HG03108 (cell line): ENCODE measurements at regions not wholly inside any gene's neighbourhood (a gene's known extent, or its start where the extent isn't known, plus 50 kb on each side); places are given as distances from the start of the nearest gene placed in this dataset.

Source experiments
- ATAC-seq: cut with Tn5 transposase; IDR thresholded peaks from one replicate; pipeline ENCODE4 v1.9.1; 2021; ENCODE audit warnings: moderate library complexity; ENCODE audit not compliant: unreplicated experiment

DNA sequence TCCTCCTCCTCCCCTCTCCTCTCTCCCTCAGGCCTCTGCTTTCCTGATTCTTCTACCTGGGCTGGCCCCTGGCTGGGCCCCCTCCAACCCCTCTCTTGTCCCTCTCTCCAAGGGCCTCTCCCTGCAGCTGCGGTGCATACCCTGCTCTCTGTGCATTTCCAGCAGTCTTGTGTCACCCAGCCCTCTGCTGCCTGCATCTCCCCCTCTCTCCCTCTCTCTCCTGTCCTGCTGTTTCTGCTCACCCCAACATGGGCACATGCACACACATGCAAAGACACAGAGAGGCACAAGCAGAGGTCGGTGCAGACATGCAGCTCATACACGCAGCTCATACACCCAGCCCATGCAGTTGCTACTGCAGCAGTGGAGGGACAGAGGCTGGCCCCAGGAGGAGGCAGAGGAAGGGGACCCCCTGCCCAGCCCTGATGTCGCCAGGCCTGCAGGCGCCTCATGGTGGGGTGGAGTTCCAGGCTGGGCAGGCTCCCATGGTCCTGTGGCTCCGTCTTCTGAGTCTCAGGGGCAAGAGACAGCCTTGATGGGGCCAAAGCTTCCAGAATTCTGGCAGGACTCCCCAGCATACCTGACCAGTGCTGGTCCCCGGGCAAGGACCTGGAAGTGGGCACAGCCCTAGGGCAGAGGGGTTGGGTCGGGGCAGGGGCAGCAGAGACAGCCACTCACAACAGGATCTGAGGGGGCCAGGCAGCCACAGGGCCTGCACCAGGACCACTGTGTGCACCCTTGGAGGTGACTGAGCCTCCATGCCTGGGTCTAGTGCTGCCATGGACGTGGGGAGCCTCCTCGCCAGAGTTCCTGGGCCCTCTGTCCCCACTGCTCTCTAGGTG is 216.9 kb downstream of the C9orf50 start:
- no peak for ATAC-seq

DNA sequence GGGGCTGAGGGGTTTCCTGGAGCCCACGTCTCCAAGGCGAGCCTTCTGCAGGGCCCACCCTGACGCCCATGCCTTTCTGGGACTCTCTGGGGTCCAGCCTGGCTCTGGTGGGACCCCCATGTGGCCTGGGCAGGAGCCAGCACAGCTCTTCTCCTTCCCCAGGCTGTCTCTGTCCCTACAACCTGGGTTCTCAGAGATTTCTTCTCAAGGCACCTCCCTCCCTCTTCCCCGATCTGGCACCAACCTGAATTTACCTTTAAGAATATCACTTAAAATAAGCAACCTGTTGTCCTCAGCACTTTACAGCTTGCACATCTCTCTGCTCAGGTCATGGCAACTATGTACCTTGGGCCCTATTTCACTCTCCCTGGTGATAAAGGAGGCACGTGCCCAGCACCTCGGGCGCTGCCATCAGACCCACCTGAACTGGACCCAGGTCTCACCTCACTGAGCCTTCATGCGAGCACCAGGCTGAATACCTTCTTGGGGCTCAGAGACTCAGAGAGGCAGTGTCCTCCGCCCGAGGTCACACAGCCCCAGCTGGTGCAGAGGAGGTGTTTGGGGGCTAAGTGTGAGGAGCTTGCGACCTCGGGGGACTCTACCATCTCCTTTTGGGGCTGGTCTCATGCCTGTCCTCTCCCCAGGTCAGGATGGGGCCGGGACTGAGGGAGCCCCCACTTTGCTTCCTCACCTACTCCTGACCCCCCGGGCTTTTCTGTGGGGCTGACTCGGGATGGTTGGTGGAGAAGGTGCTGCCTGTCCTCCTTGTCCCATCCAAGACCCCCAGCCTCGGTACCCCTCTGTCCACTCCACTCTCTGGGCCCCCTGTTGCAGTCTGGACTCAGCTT is 217.7 kb downstream of the C9orf50 start:
- ATAC-seq: no peak

DNA sequence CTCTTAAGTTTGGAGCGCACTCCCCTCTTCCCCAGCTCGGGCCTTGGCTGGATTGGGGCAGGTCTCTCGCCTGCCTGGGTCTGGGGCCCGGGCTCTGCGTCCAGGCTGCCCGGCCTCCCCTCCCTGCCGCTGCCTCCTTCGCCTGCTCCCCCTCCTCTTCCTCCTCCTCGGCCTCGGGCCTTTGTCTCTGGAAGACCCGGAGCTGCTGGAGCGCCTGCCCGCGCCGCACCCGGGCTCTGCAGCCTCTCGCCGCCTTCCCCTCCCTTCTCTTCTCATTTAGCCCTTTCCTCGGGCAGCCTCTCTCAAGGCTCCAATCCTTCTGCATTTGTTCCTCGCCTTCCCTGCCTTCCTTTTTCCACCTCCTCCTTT is 218.5 kb downstream of the C9orf50 start:
- no peak for ATAC-seq

DNA sequence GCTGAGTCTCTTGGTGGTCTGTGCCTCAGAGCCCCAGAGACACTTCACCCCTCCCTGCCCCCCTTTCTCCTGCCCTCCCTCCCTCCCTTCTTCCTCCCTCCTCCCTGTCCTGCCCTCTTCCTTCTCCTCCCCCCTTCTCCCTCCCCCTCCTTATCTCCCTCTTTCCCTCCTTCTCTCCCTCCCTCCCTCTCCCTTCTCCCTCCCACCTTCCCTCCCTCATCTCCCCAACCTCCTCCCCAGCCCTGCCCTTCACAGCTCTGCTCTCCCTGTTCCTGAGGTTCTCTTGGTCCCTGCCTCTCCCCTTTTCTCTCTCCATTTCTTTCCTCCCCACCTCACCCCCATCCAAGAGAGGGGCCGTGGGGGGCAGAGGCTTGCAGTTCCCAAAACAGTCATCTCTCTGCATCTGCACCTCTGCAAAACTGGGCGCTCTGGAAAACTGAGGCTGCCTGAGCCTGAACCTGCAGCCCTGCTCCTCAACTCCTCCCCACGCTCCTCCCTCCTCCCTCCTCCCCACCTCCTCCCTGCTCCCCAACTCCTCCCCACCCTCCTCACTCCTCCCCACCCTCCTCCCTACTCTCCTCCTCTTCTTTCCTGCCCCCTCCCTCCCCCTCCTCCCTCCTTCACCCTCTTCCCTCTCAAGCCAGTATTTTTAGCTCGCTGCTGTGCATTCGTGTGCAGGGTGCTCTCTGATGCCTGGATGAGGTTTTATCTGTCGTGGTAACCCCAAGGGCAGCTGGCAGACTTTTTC is 219.1 kb downstream of the C9orf50 start:
- ATAC-seq: no peak

DNA sequence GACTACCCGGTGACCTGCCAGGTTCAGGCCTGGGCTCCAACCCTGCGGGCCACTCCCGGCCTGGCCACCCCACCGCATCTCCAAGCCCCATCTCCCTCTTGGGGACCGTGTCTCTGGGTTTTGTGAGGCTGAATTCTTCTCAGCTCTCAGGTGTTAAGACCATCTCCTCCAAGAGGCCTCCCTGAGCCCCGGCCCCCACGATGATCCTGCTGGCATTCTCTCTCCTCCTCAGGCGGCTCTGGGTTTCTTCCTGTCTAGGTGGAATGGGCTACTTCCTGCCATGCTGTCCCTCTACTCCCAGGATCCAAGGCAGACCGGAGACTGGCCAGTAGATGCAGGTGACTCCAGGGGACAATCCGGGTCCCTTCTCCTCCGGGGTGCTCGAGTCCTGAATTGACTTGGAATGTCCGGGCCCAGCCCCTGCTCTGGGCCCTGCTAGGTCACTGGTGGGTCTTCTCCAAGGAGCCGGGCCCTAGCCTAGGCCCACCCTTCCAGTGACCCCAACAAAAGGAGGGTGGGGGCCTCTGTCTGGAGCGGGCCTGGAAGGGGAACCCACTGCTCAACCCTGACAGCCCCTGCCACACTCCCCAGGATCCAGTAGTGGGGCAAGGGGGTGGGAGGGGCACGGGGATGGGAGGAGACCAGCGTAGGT is 219.8 kb downstream of the C9orf50 start:
- no peak for ATAC-seq

DNA sequence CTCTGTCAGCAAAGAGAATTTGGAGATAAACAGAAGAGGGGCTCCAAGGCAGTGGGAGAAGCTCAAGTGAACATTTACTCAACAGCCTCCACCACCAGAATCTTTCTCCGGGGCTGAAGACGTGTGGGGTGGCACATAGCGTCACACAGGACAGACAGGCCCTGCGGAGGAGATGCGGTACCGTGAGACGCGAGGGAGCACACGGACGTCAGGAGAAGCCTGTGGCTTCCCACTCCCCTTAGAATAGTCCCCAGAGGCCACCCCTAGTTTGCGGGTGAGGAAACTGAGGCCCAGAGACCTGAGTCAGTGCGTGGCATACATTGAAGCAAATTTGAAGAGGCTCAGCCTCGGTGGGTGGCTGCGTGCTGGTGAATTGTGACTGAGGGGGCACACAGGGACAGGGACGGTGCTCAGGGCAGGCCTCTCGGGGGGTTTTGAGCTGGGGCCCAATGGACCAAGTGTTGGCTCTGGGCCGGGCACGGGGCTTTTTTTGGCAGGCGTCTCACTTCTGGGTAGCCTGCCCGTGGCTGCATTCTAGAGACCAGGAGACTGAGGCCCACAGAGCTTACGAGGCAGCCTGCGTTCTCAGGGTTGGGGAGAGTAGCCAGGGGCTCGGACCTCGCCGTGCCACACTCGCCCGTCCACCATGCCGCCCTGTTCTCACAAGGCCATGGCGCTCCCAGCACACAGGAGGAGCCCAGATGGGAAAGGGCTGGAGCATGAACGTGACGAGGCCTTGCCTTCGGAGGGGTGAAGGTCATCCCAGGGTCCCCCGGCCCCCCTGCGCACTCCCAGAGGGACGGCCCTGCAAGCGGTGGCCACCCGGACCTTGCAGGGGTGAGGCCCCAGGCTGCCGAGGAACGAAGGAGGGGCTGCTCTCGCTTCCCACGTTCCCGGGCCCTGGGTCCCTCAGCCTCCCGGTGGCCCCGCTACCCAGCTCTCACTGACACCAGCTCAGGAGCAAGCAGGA is 220.6 kb downstream of the C9orf50 start:
- ATAC-seq: no peak

DNA sequence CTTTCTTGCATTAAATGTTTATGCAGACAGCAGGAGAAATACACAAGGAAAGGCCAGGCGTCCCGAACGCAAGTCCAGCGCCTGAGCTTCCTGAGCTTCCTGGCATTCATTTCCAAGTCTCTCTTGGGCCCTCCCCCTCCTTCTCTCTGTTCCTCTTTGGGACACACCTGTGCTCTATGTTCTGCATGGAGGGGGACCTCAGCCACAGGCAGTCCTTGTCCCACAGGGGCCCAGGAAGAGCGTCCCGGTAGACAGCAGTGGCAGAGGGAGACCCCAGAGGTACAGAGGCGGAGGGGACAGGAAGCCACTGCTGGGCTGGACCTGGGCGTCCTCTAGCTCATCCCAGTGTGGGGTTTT is 221.3 kb downstream of the C9orf50 start:
- no peak for ATAC-seq

DNA sequence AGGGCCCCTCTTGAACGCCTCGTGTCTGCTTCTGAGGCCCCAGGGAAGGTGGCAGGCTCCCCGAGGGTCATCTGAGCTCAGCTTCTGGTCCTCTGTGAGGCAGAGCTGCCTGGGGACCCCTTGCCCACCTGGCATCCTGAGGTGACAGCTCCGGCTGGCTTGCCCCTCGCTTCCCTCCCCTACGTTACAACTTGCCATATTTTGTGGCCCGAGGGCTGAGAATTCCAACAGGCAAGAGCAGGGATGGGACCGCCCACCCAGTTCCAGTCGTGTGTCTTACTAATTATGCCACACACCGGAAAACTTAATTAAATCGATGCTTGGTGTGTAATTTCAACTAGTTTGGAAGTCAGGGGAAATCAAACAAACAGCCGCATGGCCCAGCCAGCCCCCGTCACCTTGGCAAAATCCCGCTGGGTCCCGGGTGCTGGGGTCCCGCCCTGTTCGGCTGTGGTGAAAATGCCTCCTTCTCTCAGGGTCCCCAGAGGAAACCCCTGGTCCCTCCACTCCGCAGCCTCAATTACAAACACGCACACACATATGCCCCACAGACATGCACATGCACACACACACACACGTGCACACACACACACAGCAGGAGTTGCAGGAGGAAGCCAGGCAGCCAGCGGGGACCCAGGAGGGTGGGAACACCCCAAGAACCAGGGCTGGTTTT is 221.0 kb upstream of the IER5L start:
- no peak for ATAC-seq

DNA sequence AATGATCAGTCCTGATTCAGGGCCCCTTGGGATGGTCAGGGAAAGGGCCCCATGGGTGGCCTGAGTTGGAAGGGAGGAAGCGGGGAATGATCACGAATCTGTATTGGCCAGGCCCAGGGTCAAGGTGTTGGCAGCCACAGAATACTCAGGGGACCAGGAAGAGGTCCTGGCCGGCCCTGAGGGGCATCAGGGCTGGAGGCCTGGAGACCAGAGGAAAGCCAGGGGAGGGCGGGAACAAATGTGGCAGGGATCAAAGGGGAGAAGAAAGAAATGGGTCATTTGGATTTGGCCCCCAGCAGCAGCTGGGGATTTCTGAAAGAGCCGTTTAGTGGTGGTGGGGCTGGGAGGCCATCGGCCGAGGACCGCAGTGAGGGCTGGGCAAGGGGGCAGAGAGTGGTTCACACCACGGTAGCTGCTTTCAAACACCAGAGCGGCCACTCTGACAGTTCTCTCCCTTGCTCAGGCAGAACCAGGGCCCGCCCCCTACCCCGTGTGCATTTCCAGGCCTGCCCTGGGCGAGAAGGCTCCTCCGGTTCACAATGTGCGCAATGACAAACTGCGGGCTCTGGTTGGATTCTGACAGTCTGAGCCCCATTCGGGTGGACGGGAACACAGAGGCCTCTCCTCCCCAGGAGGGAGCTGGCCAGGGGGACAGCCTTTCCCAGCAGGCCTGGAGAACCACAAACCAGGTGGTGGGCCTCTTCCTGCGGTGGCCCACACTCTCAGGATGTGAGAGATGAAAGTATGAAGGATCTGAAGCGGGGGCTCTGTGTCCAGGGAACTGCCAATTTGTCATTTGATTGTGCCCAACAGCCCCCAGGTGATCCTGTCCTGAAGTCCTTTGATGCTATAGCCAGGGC is 220.3 kb upstream of the IER5L start:
- no peak for ATAC-seq

DNA sequence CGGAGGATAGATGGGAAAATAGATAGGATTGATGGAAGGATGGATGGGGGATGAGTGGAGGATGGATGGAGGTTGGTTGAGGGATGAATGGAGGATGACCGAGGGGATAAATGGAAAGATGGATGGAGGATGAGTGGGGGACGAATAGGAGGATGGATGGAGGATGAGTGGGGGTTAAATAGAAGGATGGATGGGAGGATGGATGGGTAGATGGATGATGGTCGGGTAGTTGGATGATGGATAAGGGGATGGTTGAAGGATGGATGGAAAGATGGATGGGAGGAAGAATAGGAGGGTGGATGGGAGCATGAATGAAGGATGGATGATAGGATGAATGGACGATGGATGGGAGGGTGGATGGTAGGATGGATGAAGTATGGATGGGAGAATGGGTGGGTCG is 219.3 kb upstream of the IER5L start:
- ATAC-seq: no peak

DNA sequence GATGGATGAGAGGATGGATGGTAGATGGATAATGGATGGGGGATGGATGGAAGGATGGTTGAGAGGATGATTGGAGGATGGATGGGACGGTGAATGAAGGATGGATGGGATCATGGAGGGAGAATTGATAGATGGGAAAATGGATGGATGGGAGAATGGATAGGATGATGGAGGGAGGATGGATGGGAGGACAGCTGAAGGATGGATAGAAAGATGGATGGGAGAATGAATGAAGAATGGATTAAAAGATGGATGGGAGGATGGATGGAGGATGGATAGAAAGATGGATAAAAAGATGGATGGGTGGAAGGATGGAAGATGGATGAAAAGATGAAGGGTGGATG is 218.3 kb upstream of the IER5L start:
- ATAC-seq: no peak

DNA sequence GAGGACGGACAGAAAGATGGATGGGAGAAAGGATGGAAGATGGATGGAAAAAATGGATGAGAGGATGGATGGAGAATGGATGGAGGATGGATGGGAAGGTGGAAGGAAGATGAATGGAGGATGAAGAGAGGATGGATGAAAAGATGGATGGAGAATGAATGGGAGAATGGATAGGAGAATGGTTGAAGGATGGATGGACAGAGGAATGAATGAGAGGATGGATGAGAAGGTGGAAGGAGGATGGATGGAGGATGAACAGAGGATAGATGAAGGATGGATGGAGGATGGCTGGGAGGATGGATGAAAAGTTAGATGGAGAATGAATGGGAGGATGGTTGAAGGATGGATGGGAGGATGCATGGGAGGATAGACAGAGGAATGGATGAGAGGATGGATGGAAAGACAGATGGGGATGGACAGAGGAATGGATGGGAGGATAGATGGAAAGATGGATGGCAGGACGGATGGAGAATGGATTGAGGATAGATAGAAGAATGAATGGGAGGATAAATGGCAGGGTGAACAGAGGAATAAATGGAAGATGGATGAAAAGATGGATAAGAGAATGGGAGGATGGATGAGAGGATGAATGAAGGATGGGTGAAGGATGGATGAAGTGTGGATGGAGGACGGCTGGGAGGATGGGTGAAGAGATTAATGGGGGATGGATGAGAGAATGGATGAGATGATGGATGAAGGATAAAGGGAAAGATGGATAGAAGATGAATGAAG is 217.7 kb upstream of the IER5L start:
- ATAC-seq: no peak

DNA sequence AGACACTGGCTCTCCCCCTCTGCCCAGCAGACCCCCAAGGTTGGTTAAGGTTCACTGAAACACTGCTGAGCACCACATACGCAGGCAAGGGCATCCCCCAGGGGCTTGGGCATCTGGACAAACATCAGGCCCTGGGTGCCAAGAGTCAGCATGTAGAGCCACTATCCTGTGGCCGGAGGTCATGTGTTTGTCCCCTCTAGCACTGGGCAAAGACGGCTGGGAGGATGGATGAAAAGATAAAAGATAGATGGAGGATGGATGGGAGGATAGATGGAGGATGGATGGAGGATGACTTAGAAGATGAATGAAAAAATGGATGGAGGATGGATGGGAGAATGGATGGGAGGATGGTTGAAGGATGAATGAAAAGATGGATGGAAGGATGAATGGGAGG is 216.8 kb upstream of the IER5L start:
- ATAC-seq: no peak

DNA sequence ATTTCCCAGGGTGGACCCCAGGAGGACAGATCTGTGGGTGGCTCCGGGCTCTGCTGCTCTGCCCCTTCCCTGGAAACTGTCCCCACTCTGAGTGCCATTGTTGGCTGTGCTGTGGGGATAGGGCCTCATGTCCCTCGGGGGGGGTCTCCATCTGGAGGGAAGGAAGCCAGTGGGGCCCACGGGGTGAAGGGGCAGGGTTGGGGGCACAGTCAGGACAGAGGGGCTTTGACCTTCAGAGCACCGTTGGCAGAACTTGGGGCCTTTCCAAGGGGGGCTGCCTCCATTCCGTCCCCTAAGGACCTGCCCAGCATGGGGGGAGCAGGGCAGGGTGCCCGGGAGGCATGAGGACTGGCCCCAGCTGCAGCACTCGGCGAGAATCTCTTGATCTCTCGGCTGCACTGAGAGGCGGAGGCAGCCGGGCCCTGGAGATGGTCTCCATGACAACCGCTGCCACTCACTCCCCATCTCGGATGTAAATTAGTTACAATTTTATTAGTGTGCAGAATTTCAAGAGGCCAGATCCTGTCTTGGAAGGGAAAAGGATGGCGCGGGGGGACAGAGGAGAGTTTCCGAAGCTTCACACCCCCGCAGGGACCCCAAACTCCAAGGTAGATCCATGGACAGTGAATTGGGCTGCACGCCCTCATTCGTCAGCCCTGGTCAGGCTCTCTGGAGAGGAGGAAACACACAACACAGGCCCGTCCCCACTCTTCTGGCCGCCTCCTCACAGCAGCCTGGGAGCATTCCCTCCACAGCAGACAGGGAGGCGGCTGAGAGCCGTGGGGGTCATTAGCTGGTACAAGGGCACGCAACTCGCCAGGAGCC is 216.2 kb upstream of the IER5L start:
- ATAC-seq: no peak

DNA sequence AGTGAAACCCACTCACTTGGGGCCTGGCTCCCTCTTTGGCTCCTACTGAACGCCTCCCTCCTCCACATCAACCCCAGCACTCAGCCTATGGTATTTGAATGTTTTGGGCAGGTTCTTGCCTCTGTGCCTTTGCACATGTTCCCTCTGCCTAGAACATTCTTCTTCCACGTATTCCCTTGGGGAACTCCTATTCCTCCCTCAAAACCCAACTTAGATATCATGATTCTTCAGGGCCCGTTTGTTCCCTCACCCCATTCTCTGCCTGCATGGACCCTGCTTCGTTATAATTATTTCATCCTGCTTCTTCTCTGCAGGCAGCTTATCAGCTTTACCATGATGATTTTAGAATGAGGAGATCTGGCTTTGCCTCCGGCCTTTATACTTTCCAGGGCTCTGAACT is 215.0 kb upstream of the IER5L start:
- ATAC-seq: no peak

DNA sequence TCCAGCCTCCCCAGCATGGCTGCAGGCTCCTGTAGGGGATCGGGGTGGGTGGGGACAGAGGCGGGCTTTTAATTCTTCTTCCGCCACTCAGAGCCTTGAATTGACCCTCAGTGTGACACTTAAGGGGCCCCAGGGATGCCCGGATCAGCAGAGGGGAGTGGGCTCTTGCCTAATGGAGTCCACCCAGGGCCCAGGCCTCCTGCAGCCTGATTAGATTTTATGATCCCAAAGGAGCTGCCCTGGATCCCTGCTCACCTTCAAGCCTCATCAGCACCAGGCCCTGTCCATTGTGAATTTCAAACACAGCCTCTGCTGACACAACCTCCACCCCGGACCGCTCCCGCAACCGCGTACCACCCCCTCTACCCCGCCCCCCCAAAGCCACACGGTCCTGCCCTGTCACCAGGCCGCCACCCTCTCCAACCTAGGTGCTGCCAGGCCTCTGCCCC is 214.1 kb upstream of the IER5L start:
- ATAC-seq: no peak

DNA sequence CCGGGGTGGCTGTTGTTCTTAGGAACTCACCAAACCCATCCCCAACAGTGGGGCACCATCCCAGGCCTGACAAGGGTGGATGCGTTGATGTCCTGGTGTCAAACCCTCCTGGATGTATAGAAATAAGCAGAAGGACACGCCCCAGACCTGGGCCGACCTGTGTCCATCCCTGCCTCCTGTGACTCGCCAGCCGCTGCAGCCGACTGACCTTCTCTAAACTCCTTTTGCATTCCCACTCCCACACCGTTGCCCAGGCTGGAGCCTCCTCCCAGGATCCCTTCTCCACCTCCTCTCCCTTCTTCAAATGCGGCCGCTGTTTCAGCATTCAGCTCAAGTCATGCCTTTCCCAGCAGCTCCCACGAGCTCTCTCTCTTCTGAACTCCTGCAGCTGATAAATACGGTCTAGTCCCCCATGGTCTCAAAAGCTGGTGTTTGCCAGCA is 213.2 kb upstream of the IER5L start:
- ATAC-seq: no peak
